ENCODE measurements at regions not wholly inside any gene's neighbourhood (a gene's known extent, or its start where the extent isn't known, plus 50 kb on each side); places are given as distances from the start of the nearest gene placed in this dataset.
"Not testable (repeated sequence)": the region's sequence is repeated elsewhere in the genome, so short reads cannot be mapped to it uniquely, and the experiment has no call there.

- no peak for DNase-seq
Observed at GRCh38 chr15:91625506-91625905, 228.0 kb upstream of the SLCO3A1 start.

GRCh38 chr15:91627473-91628278, 225.8 kb upstream of the SLCO3A1 start:
- DNase-seq: no peak

GRCh38 chr15:91630090-91630489, 223.4 kb upstream of the SLCO3A1 start:
- DNase-seq: no peak

- DNase-seq: no peak
Observed at GRCh38 chr15:91632176-91632575, 221.3 kb upstream of the SLCO3A1 start.

- DNase-seq: no peak
Observed at GRCh38 chr15:91632981-91633380, 220.5 kb upstream of the SLCO3A1 start.

GRCh38 chr15:91634179-91634578, 219.3 kb upstream of the SLCO3A1 start:
- no peak for DNase-seq

GRCh38 chr15:91635080-91635479, 218.4 kb upstream of the SLCO3A1 start:
- DNase-seq: no peak

GRCh38 chr15:91635641-91636040, 217.9 kb upstream of the SLCO3A1 start:
- no peak for DNase-seq

- DNase-seq: no peak
Observed at GRCh38 chr15:91649016-91649415, 204.5 kb upstream of the SLCO3A1 start.

GRCh38 chr15:91649831-91650321, 203.6 kb upstream of the SLCO3A1 start:
- no peak for DNase-seq

GRCh38 chr15:91651251-91651650, 202.3 kb upstream of the SLCO3A1 start:
- no peak for DNase-seq

GRCh38 chr15:91652610-91653207, 200.8 kb upstream of the SLCO3A1 start:
- no peak for DNase-seq

- not testable (repeated sequence) for DNase-seq
Observed at GRCh38 chr15:91655563-91656290, 197.8 kb upstream of the SLCO3A1 start.

GRCh38 chr15:91660174-91660649, 193.3 kb upstream of the SLCO3A1 start:
- peak; percentile 2 for DNase-seq

GRCh38 chr15:91664224-91664836, 189.2 kb upstream of the SLCO3A1 start:
- DNase-seq: no peak

GRCh38 chr15:91665212-91665611, 188.3 kb upstream of the SLCO3A1 start:
- DNase-seq: no peak

- no peak for DNase-seq
Observed at GRCh38 chr15:91668370-91668769, 185.1 kb upstream of the SLCO3A1 start.

- no peak for DNase-seq
Observed at GRCh38 chr15:91670108-91670507, 183.4 kb upstream of the SLCO3A1 start.

GRCh38 chr15:91678003-91678402, 175.5 kb upstream of the SLCO3A1 start:
- no peak for DNase-seq

GRCh38 chr15:91679447-91679846, 174.1 kb upstream of the SLCO3A1 start:
- DNase-seq: no peak

GRCh38 chr15:91685436-91685835, 168.1 kb upstream of the SLCO3A1 start:
- no peak for DNase-seq

GRCh38 chr15:91688811-91689210, 164.7 kb upstream of the SLCO3A1 start:
- no peak for DNase-seq

GRCh38 chr15:91689377-91689776, 164.1 kb upstream of the SLCO3A1 start:
- DNase-seq: no peak
